ENCODE measurements at regions not wholly inside any gene's neighbourhood (a gene's known extent, or its start where the extent isn't known, plus 50 kb on each side); places are given as distances from the start of the nearest gene placed in this dataset.

GRCh38 chr6:14429396-14429795 lies 311.8 kb downstream of the CD83 start:
- Histone ChIP-seq H3K4me3 (no peak overlapping the region), H3K36me3 (ENCODE audit: low read depth, missing control alignments) (no peaks in the 10 kb centered on the region), H3K4me1 (no peaks in the 10 kb centered on the region), H3K27me3 (no peaks in the 10 kb centered on the region), H3K9me3 (no peaks in the 10 kb centered on the region), H3K27ac (no peak overlapping the region)
- DNase-seq = no peak
- TF ChIP-seq POLR2A (IDR thresholded peaks at IDR 0.05) = no peak
- no peak for TF ChIP-seq CTCF (IDR thresholded peaks at IDR 0.05)
- 89 to 94% methylated on average over 10 of the region's 10 CpGs for WGBS, 2 donors
- intact Hi-C loops (cut with DNase I; ENCODE audit: low total_unique reads) = no loop called here

GRCh38 chr6:14430218-14430617 lies 312.6 kb downstream of the CD83 start:
- Histone ChIP-seq H3K4me1 (no peaks in the 10 kb centered on the region), H3K27ac (no peak overlapping the region), H3K9me3 (no peaks in the 10 kb centered on the region), H3K27me3 (no peaks in the 10 kb centered on the region), H3K4me3 (no peak overlapping the region), H3K36me3 (ENCODE audit: low read depth, missing control alignments) (no peaks in the 10 kb centered on the region)
- intact Hi-C loops (cut with DNase I; ENCODE audit: low total_unique reads) = no loop called here
- no peak for TF ChIP-seq CTCF (IDR thresholded peaks at IDR 0.05)
- 89 to 96% methylated on average over 2 of the region's 2 CpGs for WGBS, 2 donors
- no peak for DNase-seq

GRCh38 chr6:14431385-14432330 lies 314.1 kb downstream of the CD83 start:
- Histone ChIP-seq H3K4me1 (no peaks in the 10 kb centered on the region), H3K9me3 (no peaks in the 10 kb centered on the region), H3K27ac (no peak overlapping the region), H3K4me3 (no peak overlapping the region), H3K36me3 (ENCODE audit: low read depth, missing control alignments) (no peaks in the 10 kb centered on the region), H3K27me3 (no peaks in the 10 kb centered on the region)
- intact Hi-C loops (cut with DNase I; ENCODE audit: low total_unique reads) = no loop called here
- TF ChIP-seq POLR2A (IDR thresholded peaks at IDR 0.05) (no peak), CTCF (IDR thresholded peaks at IDR 0.05) (no peak)
- 69 to 78% methylated on average over 14 of the region's 14 CpGs for WGBS, 2 donors
- no peak for DNase-seq

- DNase-seq = no peak
- intact Hi-C loops (cut with DNase I; ENCODE audit: low total_unique reads) = no loop called here
- no peak overlapping the region for H3K4me3 ChIP-seq
- H3K27ac ChIP-seq = no peak overlapping the region
- TF ChIP-seq CTCF (IDR thresholded peaks at IDR 0.05) (no peak), POLR2A (IDR thresholded peaks at IDR 0.05) (no peak)
- no peaks in the 10 kb centered on the region for H3K9me3 ChIP-seq
- H3K27me3 ChIP-seq = no peaks in the 10 kb centered on the region
- 78 to 82% methylated on average over 3 of the region's 3 CpGs for WGBS, 2 donors
- H3K4me1 ChIP-seq = no peaks in the 10 kb centered on the region
- no peaks in the 10 kb centered on the region for H3K36me3 ChIP-seq (ENCODE audit: low read depth, missing control alignments)
These were observed 317.5 kb downstream of the CD83 start for GRCh38 chr6:14434916-14435690.
